Thyroid gland (tissue), 4 donors: ENCODE measurements at regions not wholly inside any gene's neighbourhood (a gene's known extent, or its start where the extent isn't known, plus 50 kb on each side); places are given as distances from the start of the nearest gene placed in this dataset.

Experiments
- POLR2A ChIP-seq, 2 donors: fragments of 450-650 bp; IDR thresholded peaks; one replicate each; pipeline ENCODE4 v1.6.1; 2017; ENCODE audit warnings: antibody characterized with exemption in 2 of 2, mild to moderate bottlenecking in 2 of 2, moderate library complexity in 1 of 2
- TF ChIP-seq, protein P1 (sequence below), 6 experiments: fragments of 200-600 bp in 3 of 6; fragments of 450-650 bp in 3 of 6; sonication (generic) in 3 of 6; IDR thresholded peaks; one replicate each; pipeline ENCODE4 v1.5.1; 2016 to 2019; ENCODE audit warnings: antibody characterized with exemption in 6 of 6, mild to moderate bottlenecking in 2 of 6, inconsistent platforms in 1 of 6, moderate library complexity in 1 of 6

DNA sequence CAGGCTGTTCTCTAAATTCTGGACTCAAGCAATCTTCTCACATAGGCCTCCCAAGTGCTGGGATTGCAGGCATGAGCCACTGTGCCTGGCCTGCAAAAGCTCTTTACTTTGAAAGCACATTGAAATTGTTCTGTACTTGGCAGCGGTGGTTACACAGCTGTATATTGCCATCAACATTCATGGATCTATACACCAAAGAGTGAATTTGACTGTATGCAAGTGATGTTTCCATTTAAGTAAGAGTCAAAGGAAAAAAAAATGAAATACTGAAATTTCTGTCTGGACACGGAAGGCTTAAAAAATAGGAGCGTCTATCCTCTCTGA, 450.6 kb upstream of the PSMD7 start:
- no peak for TF ChIP-seq POLR2A (IDR thresholded peaks at IDR 0.05)
- TF ChIP-seq, protein P1, sequence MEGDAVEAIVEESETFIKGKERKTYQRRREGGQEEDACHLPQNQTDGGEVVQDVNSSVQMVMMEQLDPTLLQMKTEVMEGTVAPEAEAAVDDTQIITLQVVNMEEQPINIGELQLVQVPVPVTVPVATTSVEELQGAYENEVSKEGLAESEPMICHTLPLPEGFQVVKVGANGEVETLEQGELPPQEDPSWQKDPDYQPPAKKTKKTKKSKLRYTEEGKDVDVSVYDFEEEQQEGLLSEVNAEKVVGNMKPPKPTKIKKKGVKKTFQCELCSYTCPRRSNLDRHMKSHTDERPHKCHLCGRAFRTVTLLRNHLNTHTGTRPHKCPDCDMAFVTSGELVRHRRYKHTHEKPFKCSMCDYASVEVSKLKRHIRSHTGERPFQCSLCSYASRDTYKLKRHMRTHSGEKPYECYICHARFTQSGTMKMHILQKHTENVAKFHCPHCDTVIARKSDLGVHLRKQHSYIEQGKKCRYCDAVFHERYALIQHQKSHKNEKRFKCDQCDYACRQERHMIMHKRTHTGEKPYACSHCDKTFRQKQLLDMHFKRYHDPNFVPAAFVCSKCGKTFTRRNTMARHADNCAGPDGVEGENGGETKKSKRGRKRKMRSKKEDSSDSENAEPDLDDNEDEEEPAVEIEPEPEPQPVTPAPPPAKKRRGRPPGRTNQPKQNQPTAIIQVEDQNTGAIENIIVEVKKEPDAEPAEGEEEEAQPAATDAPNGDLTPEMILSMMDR (IDR thresholded peaks at IDR 0.05): no peak
